WTC11 (cell line): ENCODE measurements at regions not wholly inside any gene's neighbourhood (a gene's known extent, or its start where the extent isn't known, plus 50 kb on each side); places are given as distances from the start of the nearest gene placed in this dataset.

Experiments used
- ATF2 ChIP-seq: sonication (generic); formaldehyde crosslinking; IDR thresholded peaks from 2 replicates; pipeline ENCODE4 v1.8.1; 2022; ENCODE audit warnings: low read depth, missing genetic modification reagents, borderline replicate concordance
- ATF3 ChIP-seq: sonication (generic); formaldehyde crosslinking; conservative IDR thresholded peaks from 2 replicates; pipeline ENCODE4 v1.8.1; 2022; ENCODE audit warnings: mild to moderate bottlenecking, missing genetic modification reagents
- CREM ChIP-seq: sonication (generic); formaldehyde crosslinking; IDR thresholded peaks from 2 replicates; pipeline ENCODE4 v1.8.1; 2022; ENCODE audit warnings: mild to moderate bottlenecking, missing genetic modification reagents, moderate library complexity
- CTCF ChIP-seq: fragments of 200-600 bp; IDR thresholded peaks from 2 replicates; pipeline ENCODE4 v1.8.0; 2022; ENCODE audit warnings: antibody characterized with exemption
- FOXP1 ChIP-seq: sonication (generic); formaldehyde crosslinking; IDR thresholded peaks from 2 replicates; pipeline ENCODE4 v1.8.0; 2022; ENCODE audit warnings: missing genetic modification reagents, mild to moderate bottlenecking, moderate library complexity, borderline replicate concordance
- JUN ChIP-seq: sonication (generic); formaldehyde crosslinking; IDR thresholded peaks from 2 replicates; pipeline ENCODE4 v1.8.0; 2023; ENCODE audit warnings: mild to moderate bottlenecking, missing genetic modification reagents
- MAX ChIP-seq: sonication (generic); formaldehyde crosslinking; IDR thresholded peaks from 2 replicates; pipeline ENCODE4 v1.8.0; 2022; ENCODE audit warnings: mild to moderate bottlenecking, missing genetic modification reagents
- PREB ChIP-seq: sonication (generic); formaldehyde crosslinking; IDR thresholded peaks from 2 replicates; pipeline ENCODE4 v1.8.1; 2022; ENCODE audit warnings: mild to moderate bottlenecking, missing genetic modification reagents, moderate library complexity, borderline replicate concordance
- STAT6 ChIP-seq: sonication (generic); formaldehyde crosslinking; conservative IDR thresholded peaks from 2 replicates; pipeline ENCODE4 v1.8.1; 2023; ENCODE audit warnings: mild to moderate bottlenecking, low read depth, missing genetic modification reagents, moderate library complexity
- USF2 ChIP-seq: sonication (generic); formaldehyde crosslinking; IDR thresholded peaks from 2 replicates; pipeline ENCODE4 v1.8.1; 2023; ENCODE audit warnings: mild to moderate bottlenecking, missing genetic modification reagents, moderate library complexity

- TF ChIP-seq ATF2 (no peak), CREM (CRISPR knock-in tag) (no peak), USF2 (CRISPR knock-in tag) (no peak), CTCF (no peak), ATF3 (CRISPR knock-in tag) (no peak), STAT6 (CRISPR knock-in tag) (no peak), PREB (CRISPR knock-in tag) (no peak), FOXP1 (CRISPR knock-in tag) (no peak), MAX (CRISPR knock-in tag) (no peak), JUN (CRISPR knock-in tag) (no peak)
Measured at GRCh38 chr3:40873934-40874699, 325.2 kb upstream of the CTNNB1 start.
